PC-3 (cell line): ENCODE measurements at regions not wholly inside any gene's neighbourhood (a gene's known extent, or its start where the extent isn't known, plus 50 kb on each side); places are given as distances from the start of the nearest gene placed in this dataset.
A peak's percentile ranks its signal among the peaks of the same experiment; 100 is the strongest.

Experiments used
- ATAC-seq: fragments of 200-7000 bp; cut with Tn5 transposase; 2 replicates; pipeline ENCODE4 v1.9.1; 2020; ENCODE audit warnings: mild to moderate bottlenecking, moderate library complexity
- BruUV-seq: library from RNA; stranded (reverse); fragments of 400-500 nt; replicated peaks from 2 replicates; lab custom pipeline; 2021; lab: Mats Ljungman, UMichigan
- CTCF ChIA-PET: fragments of 300-600 bp; sonication (Branson Sonifier 250); formaldehyde crosslinking; loops from one replicate; lab custom pipeline; 2022; ENCODE audit warnings: antibody characterized with exemption; lab: Charles Lee
- POLR2A ChIA-PET: fragments of 300-600 bp; sonication (Branson Sonifier 250); formaldehyde crosslinking; loops from one replicate; lab custom pipeline; 2022; ENCODE audit warnings: antibody characterized with exemption; ENCODE audit not compliant: unreplicated experiment; lab: Charles Lee
- DNase-seq: peaks from one replicate; pipeline ENCODE4 v3.0.0-alpha.2; 2015
- H2AFZ ChIP-seq: fragments of 300-600 bp; sonication (generic); 2 replicates; pipeline ENCODE4 v1.6.0; 2016; ENCODE audit warnings: antibody characterized with exemption, low read length
- H3F3A ChIP-seq: fragments of 300-600 bp; sonication (generic); one replicate; pipeline ENCODE4 v1.6.0; 2017; ENCODE audit warnings: antibody characterized with exemption, low read length, control low read depth, mild to moderate bottlenecking; ENCODE audit not compliant: unreplicated experiment
- H3K27ac ChIP-seq: fragments of 300-600 bp; sonication (generic); 2 replicates; pipeline ENCODE4 v1.5.1; 2016; ENCODE audit warnings: mild to moderate bottlenecking, low read length
- H3K27me3 ChIP-seq: fragments of 300-600 bp; sonication (generic); 2 replicates; pipeline ENCODE4 v1.6.1; 2016; ENCODE audit warnings: low read length, mixed read lengths
- H3K36me3 ChIP-seq: fragments of 300-600 bp; sonication (generic); 2 replicates; pipeline ENCODE4 v1.6.1; 2016; ENCODE audit warnings: low read depth, mixed run types, low read length, mixed read lengths
- H3K4me1 ChIP-seq: fragments of 300-600 bp; sonication (generic); 2 replicates; pipeline ENCODE4 v1.5.1; 2016; ENCODE audit warnings: low read length; ENCODE audit not compliant: insufficient read depth
- H3K4me2 ChIP-seq: fragments of 300-600 bp; sonication (generic); 2 replicates; pipeline ENCODE4 v1.6.0; 2016; ENCODE audit warnings: low read length
- H3K4me3 ChIP-seq: fragments of 300-600 bp; sonication (generic); 2 replicates; pipeline ENCODE4 v1.5.1; 2016; ENCODE audit warnings: mild to moderate bottlenecking, low read length, mixed read lengths
- H3K79me2 ChIP-seq: fragments of 300-600 bp; sonication (generic); 2 replicates; pipeline ENCODE4 v1.6.1; 2017; ENCODE audit warnings: low read length, mixed read lengths
- H3K9ac ChIP-seq: fragments of 300-600 bp; sonication (generic); 2 replicates; pipeline ENCODE4 v1.6.0; 2016; ENCODE audit warnings: mild to moderate bottlenecking, low read length
- H3K9me2 ChIP-seq: fragments of 300-600 bp; sonication (generic); replicated peaks from 2 replicates; pipeline ENCODE4 v1.6.1; 2016; ENCODE audit warnings: mixed run types, low read length, mixed read lengths
- H3K9me3 ChIP-seq: fragments of 300-600 bp; sonication (generic); 2 replicates; pipeline ENCODE4 v1.6.1; 2016; ENCODE audit warnings: low read length, mixed read lengths
- H4K20me1 ChIP-seq: fragments of 300-600 bp; sonication (generic); 2 replicates; pipeline ENCODE4 v1.6.1; 2016; ENCODE audit warnings: low read length, mixed read lengths
- CTCF ChIP-seq: fragments of 300-600 bp; sonication (generic); conservative IDR thresholded peaks from 2 replicates; pipeline ENCODE4 v1.5.1; 2017; ENCODE audit warnings: antibody characterized with exemption, low read depth, mild to moderate bottlenecking, low read length
- EZH2 ChIP-seq: fragments of 300-600 bp; sonication (generic); IDR thresholded peaks from one replicate; pipeline ENCODE4 v1.6.1; 2017; ENCODE audit warnings: antibody characterized with exemption, mild to moderate bottlenecking, low read length; ENCODE audit not compliant: unreplicated experiment
- EZH2phosphoT487 ChIP-seq: fragments of 300-600 bp; sonication (generic); IDR thresholded peaks from 2 replicates; pipeline ENCODE4 v1.6.1; 2018; ENCODE audit warnings: mild to moderate bottlenecking, antibody characterized with exemption, low read length, borderline replicate concordance
- intact Hi-C: fragments of 100-400 bp; cut with micrococcal nuclease; formaldehyde crosslinking; loops from 2 replicates; pipeline ENCODE4 v1.9.0; 2023

DNA sequence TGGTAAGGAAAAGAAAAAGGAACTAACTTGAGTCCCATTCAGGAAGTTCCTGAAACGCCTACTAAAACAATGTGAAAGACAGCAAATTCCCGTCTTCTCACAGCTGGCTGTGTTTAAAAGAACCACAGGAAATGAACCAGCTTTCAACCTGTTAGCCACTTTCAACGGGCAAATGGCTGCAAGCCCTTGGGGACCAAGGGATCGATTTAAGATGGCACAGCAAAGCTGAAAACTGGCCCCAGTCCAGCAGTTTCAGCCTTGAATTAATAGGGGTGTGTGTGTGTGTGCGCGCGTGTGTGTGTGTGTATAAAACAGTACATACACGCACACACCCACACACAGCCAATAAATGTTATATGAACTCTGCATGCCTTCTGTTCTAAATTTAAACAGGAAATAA is 168.7 kb upstream of the TMCO5A start:
- Histone ChIP-seq H3K9ac (no peak overlapping the region), H3K4me3 (no peak overlapping the region), H2AFZ (0 out of 2 replicates have a peak overlapping the region, but pooled peaks have one; percentile 23), H3K9me3 (no peaks in the 10 kb centered on the region), H3K4me1 (peaks cover 12% of the 10 kb centered on the region; the same call in 1 of the 2 replicates), H3K9me2 (no peaks in the 10 kb centered on the region), H3K27me3 (no peaks in the 10 kb centered on the region), H3F3A (no peaks in the 10 kb centered on the region), H4K20me1 (no peaks in the 10 kb centered on the region), H3K79me2 (no peaks in the 10 kb centered on the region), H3K4me2 (no peak overlapping the region), H3K36me3 (no peaks in the 10 kb centered on the region), H3K27ac (no peak overlapping the region)
- no TSS peak for BruUV-seq
- DNase-seq (no peak), ATAC-seq (no peak)
- TF ChIP-seq CTCF (no peak), EZH2phosphoT487 (no peak), EZH2 (no peak)
- CTCF ChIA-PET = no interaction called here
- POLR2A ChIA-PET = no interaction called here
- intact Hi-C loops = no loop called here

DNA sequence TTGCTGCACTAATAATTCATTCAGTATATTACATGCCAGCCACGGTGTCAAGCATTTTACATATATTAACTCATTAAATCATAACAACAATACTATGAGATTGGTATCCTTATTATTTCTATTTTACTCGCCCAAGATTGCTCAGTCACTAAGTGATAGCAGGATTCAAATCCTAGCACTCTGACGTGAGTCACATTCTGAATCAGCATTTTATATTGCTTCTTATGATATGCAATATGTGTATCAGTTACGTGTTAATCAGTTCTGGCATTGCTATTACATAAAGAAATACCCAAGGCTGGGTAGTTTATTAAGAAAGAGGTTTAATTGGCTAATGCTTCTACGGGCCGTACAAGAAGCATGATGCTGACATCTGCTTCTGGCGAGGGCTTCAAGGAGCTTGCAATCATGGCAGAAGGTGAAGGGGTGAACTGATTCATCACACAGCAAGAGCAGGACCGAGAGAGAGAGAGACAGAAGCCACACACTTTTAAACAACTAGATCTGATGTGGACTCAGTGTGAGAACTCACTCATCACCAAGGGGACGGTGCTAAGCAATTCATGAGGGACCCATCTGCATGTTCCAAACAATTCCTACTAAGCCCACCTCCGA is 166.5 kb upstream of the TMCO5A start:
- Histone ChIP-seq H3K9ac (no peak overlapping the region), H4K20me1 (no peaks in the 10 kb centered on the region), H3F3A (no peaks in the 10 kb centered on the region), H3K27ac (no peak overlapping the region), H3K27me3 (no peaks in the 10 kb centered on the region), H3K9me2 (no peaks in the 10 kb centered on the region), H2AFZ (0 out of 2 replicates have a peak overlapping the region, but pooled peaks have one; percentile 32), H3K4me3 (no peak overlapping the region), H3K79me2 (no peaks in the 10 kb centered on the region), H3K4me2 (no peak overlapping the region), H3K9me3 (no peaks in the 10 kb centered on the region), H3K36me3 (no peaks in the 10 kb centered on the region), H3K4me1 (peaks cover 12% of the 10 kb centered on the region; the same call in 1 of the 2 replicates)
- DNase-seq (peak; percentile 64), ATAC-seq (peak; percentile 50; the same call in 1 of the 2 replicates)
- TF ChIP-seq EZH2phosphoT487 (no peak), EZH2 (no peak), CTCF (no peak)
- ChIA-PET CTCF (no interaction called here), POLR2A (no interaction called here)
- intact Hi-C loops = no loop called here
- BruUV-seq = no TSS peak

DNA sequence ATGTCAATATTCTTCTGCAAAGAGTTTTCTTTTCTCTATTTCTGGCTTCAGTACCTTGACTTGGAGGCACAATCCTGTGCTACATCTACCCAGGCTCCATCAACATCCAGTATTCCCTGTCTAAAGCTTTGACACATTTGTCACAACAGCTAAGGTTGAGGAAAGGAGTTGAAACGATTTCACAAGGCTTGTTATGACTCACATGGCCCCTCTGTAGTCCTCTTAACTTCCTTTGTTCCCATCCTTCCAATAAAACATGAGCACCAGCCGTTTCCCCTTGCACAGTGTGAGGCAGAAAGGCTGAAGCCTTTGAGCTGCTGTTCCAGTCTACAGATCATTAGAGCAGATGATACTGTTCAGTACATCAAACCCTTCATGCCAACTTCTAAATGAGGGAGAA is 163.0 kb upstream of the TMCO5A start:
- BruUV-seq = no TSS peak
- ChIA-PET CTCF (no interaction called here), POLR2A (no interaction called here)
- no peak overlapping the region for H3K4me2 ChIP-seq
- H3K27ac ChIP-seq = no peak overlapping the region
- H3K27me3 ChIP-seq = no peaks in the 10 kb centered on the region
- TF ChIP-seq CTCF (no peak), EZH2phosphoT487 (no peak), EZH2 (no peak)
- peaks cover 10% of the 10 kb centered on the region; the same call in 1 of the 2 replicates for H3K4me1 ChIP-seq
- H3K79me2 ChIP-seq = no peaks in the 10 kb centered on the region
- intact Hi-C loops = no loop called here
- H3K4me3 ChIP-seq = no peak overlapping the region
- DNase-seq (peak; percentile 64), ATAC-seq (peak; percentile 53)
- no peaks in the 10 kb centered on the region for H3K9me2 ChIP-seq
- H3K9ac ChIP-seq = no peak overlapping the region
- no peaks in the 10 kb centered on the region for H3K9me3 ChIP-seq
- no peaks in the 10 kb centered on the region for H4K20me1 ChIP-seq
- no peaks in the 10 kb centered on the region for H3F3A ChIP-seq
- H3K36me3 ChIP-seq = no peaks in the 10 kb centered on the region
- H2AFZ ChIP-seq = 0 out of 2 replicates have a peak overlapping the region, but pooled peaks have one; percentile 18
